ENCODE measurements at regions not wholly inside any gene's neighbourhood (a gene's known extent, or its start where the extent isn't known, plus 50 kb on each side); places are given as distances from the start of the nearest gene placed in this dataset.

- no peak for TF ChIP-seq POLR2AphosphoS5 (IDR thresholded peaks at IDR 0.05; ENCODE audit: low read depth, low read length)
- no peak for TF ChIP-seq POLR2A (IDR thresholded peaks at IDR 0.05; ENCODE audit: low read depth, low read length)
- TF ChIP-seq TAF1 (IDR thresholded peaks at IDR 0.05; ENCODE audit: low read depth, low read length), result no peak
- TF ChIP-seq SPI1 (IDR thresholded peaks at IDR 0.05; ENCODE audit: low read depth, low read length), result no peak
- no peak for TF ChIP-seq PAX5 (IDR thresholded peaks at IDR 0.05; ENCODE audit: insufficient read depth, low read length, severe bottlenecking)
Measured at GRCh38 chr3:106268696-106269095, 399.9 kb upstream of the CBLB start.

Data from GM12891 (cell line).